VCaP (cell line): ENCODE measurements at regions not wholly inside any gene's neighbourhood (a gene's known extent, or its start where the extent isn't known, plus 50 kb on each side); places are given as distances from the start of the nearest gene placed in this dataset.

ENCODE experiments used
- H3K27ac ChIP-seq: fragments of 450-650 bp; 2 replicates; pipeline ENCODE4 v1.5.1; 2017
- CTCF ChIP-seq: fragments of 450-650 bp; conservative IDR thresholded peaks from 2 replicates; pipeline ENCODE4 v1.5.1; 2017; ENCODE audit warnings: mild to moderate bottlenecking, moderate library complexity

DNA sequence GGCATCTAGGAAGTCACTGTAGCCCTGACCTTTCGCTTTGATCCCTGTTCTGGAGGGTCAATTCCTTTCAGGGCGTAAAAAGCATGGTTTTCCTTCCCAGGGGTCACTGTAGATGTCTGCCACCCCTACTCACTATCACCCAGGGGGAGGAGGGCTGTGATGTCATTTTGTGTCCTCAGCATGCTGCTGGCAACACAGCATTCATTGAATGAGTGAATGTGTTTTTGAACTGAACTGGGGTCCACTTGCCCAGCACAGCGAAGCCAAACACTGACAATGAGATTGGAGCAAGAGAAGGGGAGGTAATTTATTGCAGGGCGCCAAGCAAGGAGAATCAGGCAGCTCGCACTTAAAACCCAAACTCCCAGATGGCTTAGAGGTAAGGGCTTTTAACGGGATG is 78.2 kb upstream of the PGBD5 start:
- no peak overlapping the region for H3K27ac ChIP-seq
- TF ChIP-seq CTCF: no peak

- TF ChIP-seq CTCF: no peak
- H3K27ac ChIP-seq: no peak overlapping the region
Measured at GRCh38 chr1:230503726-230504125, 77.6 kb upstream of the PGBD5 start.

DNA sequence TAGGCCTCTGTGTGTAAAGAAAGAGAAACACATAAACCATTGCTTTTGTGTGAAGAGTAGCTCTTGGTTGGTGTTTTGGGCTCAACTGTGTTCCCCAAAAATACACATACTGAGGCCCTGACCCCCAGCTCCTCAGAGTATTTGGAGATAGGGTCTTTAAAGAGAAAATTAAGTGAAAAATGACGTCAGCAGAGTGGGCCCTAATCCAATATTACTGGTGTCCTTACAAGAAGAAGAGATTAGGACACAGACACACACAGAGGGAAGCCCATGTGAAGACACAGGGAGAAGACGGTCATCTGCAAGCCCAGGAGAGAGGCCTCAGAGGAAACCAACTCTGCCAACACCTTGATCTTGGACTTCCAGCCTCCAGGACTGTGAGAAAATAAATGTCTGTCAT is 76.9 kb upstream of the PGBD5 start:
- no peak for TF ChIP-seq CTCF
- H3K27ac ChIP-seq: no peak overlapping the region

DNA sequence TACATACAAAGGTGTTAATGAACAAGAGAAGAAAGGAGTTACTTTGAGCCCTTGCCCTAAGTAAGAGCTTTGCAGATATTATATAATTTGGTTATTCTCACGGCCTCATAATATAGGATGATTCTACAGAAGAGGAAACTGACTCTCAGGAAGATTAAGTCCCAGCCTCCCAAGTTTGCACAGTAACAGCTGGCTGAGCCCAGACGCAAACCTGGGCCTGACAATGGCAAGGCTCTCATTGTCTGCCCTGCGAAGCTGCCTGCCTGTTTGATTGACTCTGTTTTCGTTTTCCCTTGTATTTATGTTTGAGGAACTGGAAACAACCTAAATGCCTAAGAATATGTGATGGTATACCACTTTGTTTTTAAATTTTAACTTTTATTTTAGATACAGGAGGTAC is 76.2 kb upstream of the PGBD5 start:
- H3K27ac ChIP-seq: peak overlapping the region; percentile 32
- no peak for TF ChIP-seq CTCF

- peak overlapping the region; percentile 32 for H3K27ac ChIP-seq
Measured at GRCh38 chr1:230501849-230502248, 75.7 kb upstream of the PGBD5 start.

DNA sequence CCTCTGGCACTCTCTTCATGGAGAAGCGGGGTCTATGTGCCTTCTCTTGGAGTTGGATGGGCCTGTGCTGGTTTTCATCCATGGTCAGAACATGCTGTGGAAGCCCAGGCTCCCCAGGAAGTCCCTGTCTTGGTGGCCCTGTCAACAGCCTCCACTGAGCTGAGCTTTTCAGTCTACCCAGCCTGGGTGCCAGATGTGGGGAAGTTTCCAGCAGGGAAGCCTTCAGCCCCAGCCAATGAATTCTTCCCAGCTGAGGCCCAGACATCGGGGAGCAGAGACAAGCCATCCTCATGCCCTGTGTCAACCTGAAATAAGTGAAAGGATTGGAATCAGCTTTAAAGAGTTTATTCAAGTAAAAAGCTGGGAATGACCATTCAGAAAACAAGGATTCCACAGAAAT is 75.1 kb upstream of the PGBD5 start:
- TF ChIP-seq CTCF: no peak
- peak overlapping the region; percentile 32 for H3K27ac ChIP-seq

More at GRCh38 chr1:230501849-230502248, 75.7 kb upstream of the PGBD5 start:
- no peak for TF ChIP-seq CTCF

DNA sequence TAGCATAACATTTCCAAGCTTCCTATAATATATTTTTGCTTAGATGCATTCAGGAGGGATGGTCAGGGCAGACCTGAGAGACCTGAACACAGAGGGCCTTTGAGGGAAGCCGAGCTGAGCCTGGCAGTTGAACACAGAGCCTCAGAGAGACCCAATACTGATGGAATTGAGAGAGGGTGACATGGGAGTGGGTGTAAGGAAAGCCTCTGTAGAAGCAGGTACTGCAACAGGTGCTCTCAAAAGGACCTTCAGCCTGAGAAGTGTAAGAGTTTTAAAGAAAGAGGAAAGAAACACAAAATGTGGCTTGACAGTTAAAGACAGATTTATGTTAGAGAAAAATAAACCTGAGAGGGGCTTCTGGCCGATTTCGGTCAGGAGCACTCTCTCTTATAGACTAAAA is 73.9 kb upstream of the PGBD5 start:
- TF ChIP-seq CTCF: no peak
- peak overlapping the region; percentile 90; the same call in 1 of the 2 replicates for H3K27ac ChIP-seq

DNA sequence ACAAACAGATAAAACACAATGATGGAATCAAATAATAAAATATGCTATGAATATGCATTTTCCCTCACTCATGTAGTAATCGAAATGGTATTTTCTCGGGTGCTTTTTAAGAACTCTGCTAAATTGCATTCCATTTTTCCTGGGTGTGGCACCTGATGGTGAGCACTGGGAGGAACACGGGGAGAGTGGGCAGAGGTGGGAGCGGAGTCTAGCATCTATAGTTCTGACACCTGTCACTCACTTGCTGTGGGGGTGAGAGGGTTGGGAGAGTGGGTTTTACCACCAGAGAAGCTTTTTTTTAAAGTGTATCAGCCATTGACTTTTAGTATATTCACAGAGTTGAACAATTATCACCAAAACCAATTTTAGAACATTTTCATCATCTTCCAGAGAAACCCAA is 73.4 kb upstream of the PGBD5 start:
- TF ChIP-seq CTCF: no peak
- peak overlapping the region; percentile 90 for H3K27ac ChIP-seq
